ENCODE measurements at regions not wholly inside any gene's neighbourhood (a gene's known extent, or its start where the extent isn't known, plus 50 kb on each side); places are given as distances from the start of the nearest gene placed in this dataset.

DNA sequence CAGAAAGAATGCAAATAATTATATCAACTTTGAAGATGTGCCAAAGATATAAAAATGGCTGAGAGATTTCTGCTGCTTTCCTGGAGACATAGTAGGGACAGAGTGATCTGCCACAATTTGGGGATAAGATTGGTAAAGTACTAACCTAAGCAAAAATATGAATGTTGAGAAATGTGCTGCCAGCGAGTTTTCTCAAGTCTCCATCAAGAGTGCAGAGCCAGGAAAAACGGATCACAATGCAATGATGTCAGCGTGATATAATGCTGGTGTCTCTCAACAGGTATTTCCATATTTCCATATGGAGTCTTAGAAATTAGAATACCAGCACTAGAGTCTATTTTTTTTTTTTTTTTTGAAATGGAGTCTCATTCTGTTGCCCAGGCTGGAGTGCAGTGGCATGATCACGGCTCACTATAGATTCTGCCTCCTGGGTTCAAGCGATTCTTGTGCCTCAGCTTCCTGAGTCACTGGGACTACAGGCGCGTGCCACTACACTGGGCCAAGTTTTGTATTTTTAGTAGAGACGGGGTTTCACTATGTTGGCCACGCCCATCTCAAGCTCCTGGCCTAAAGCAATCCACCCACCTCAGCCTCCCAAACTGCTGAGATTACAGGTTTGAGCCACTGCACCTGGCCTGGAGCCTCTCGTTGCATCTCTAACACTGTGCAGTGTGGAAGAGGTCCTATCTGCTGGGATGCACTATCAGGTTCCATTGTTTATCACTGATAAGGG is 893.5 kb downstream of the TRIML1 start:
- no peak for TF ChIP-seq ZNF274 (IDR thresholded peaks at IDR 0.05; ENCODE audit: low read depth, low read length)
- TF ChIP-seq, protein P1, sequence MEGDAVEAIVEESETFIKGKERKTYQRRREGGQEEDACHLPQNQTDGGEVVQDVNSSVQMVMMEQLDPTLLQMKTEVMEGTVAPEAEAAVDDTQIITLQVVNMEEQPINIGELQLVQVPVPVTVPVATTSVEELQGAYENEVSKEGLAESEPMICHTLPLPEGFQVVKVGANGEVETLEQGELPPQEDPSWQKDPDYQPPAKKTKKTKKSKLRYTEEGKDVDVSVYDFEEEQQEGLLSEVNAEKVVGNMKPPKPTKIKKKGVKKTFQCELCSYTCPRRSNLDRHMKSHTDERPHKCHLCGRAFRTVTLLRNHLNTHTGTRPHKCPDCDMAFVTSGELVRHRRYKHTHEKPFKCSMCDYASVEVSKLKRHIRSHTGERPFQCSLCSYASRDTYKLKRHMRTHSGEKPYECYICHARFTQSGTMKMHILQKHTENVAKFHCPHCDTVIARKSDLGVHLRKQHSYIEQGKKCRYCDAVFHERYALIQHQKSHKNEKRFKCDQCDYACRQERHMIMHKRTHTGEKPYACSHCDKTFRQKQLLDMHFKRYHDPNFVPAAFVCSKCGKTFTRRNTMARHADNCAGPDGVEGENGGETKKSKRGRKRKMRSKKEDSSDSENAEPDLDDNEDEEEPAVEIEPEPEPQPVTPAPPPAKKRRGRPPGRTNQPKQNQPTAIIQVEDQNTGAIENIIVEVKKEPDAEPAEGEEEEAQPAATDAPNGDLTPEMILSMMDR (IDR thresholded peaks at IDR 0.05 in 2 of 3, conservative IDR thresholded peaks at IDR 0.05 in 1 of 3; ENCODE audit: borderline replicate concordance in 1 of 3, insufficient read depth in 1 of 3, low read depth in 2 of 3, low read length in 2 of 3): no peak
- TF ChIP-seq SRF (IDR thresholded peaks at IDR 0.05; ENCODE audit: low read depth): no peak
- TF ChIP-seq POLR2A (IDR thresholded peaks at IDR 0.05; ENCODE audit: borderline replicate concordance, extremely low read depth, insufficient read depth, insufficient read length): no peak
- no peak for TF ChIP-seq ZBTB33 (IDR thresholded peaks at IDR 0.05; ENCODE audit: extremely low read depth, insufficient replicate concordance, low read length)
- TF ChIP-seq JUND (IDR thresholded peaks at IDR 0.05): no peak
- TF ChIP-seq EZH2phosphoT487 (IDR thresholded peaks at IDR 0.05; ENCODE audit: borderline replicate concordance): no peak
- no peak for TF ChIP-seq EGR1 (IDR thresholded peaks at IDR 0.05; ENCODE audit: low read depth)
